ENCODE measurements at regions not wholly inside any gene's neighbourhood (a gene's known extent, or its start where the extent isn't known, plus 50 kb on each side); places are given as distances from the start of the nearest gene placed in this dataset.

- ATAC-seq = no peak
- intact Hi-C loops (cut with DNase I) = no loop called here
Measured at GRCh38 chr18:25563346-25563745, 211.4 kb upstream of the ZNF521 start.

GRCh38 chr18:25561918-25562317 is 210.0 kb upstream of the ZNF521 start:
- intact Hi-C loops (cut with DNase I) = no loop called here
- no peak overlapping the region for H3K27ac ChIP-seq
- no peak overlapping the region for H3K4me3 ChIP-seq
- no peak for ATAC-seq
- TF ChIP-seq CTCF (IDR thresholded peaks at IDR 0.05) = peak; percentile 25
- no peaks in the 10 kb centered on the region for H3K36me3 ChIP-seq
- no peaks in the 10 kb centered on the region for H3K9me3 ChIP-seq
- DNase-seq = no peak
- H3K4me1 ChIP-seq = no peaks in the 10 kb centered on the region
- H3K27me3 ChIP-seq = no peaks in the 10 kb centered on the region

More at GRCh38 chr18:25563346-25563745, 211.4 kb upstream of the ZNF521 start:
- no peak for TF ChIP-seq CTCF (IDR thresholded peaks at IDR 0.05)
- Histone ChIP-seq H3K4me3 (no peak overlapping the region), H3K36me3 (no peaks in the 10 kb centered on the region), H3K27ac (no peak overlapping the region), H3K9me3 (no peaks in the 10 kb centered on the region), H3K27me3 (no peaks in the 10 kb centered on the region), H3K4me1 (no peaks in the 10 kb centered on the region)
- DNase-seq = no peak

DNA sequence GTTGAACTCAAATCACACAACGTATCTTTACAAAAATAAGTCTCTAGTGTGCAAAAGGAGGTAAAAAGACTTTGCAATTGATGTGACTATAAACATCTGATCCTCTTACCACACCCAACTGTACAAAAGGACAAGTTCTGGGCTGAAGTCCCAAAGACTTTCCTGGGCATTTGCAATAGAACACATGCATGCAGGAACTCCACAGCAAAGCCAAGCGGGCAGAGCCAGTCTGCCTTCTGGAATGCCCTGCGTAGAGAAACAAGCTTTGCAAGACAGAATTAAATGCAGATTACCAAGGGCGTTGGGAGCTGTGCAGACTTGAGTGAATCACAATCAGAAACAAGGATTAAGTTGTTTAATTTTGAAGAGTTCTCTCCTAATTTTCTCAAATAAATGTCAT is 208.4 kb upstream of the ZNF521 start:
- ATAC-seq = no peak
- H3K27ac ChIP-seq = no peak overlapping the region
- H3K4me3 ChIP-seq = no peak overlapping the region
- no peaks in the 10 kb centered on the region for H3K4me1 ChIP-seq
- no peak for DNase-seq
- no peak for TF ChIP-seq CTCF (IDR thresholded peaks at IDR 0.05)
- no peaks in the 10 kb centered on the region for H3K27me3 ChIP-seq
- H3K36me3 ChIP-seq = no peaks in the 10 kb centered on the region
- intact Hi-C loops (cut with DNase I) = no loop called here
- H3K9me3 ChIP-seq = no peaks in the 10 kb centered on the region

- peak; percentile 71 for ATAC-seq
- Histone ChIP-seq H3K9me3 (no peaks in the 10 kb centered on the region), H3K27me3 (no peaks in the 10 kb centered on the region), H3K4me3 (no peak overlapping the region), H3K4me1 (no peaks in the 10 kb centered on the region), H3K27ac (no peak overlapping the region), H3K36me3 (no peaks in the 10 kb centered on the region)
- DNase-seq = no peak
- no peak for TF ChIP-seq CTCF (IDR thresholded peaks at IDR 0.05)
- intact Hi-C loops (cut with DNase I) = no loop called here
Measured at GRCh38 chr18:25557011-25557410, 205.0 kb upstream of the ZNF521 start.

- ATAC-seq (no peak), DNase-seq (no peak)
- no peak for TF ChIP-seq CTCF (IDR thresholded peaks at IDR 0.05)
- Histone ChIP-seq H3K27ac (no peak overlapping the region), H3K4me1 (no peaks in the 10 kb centered on the region), H3K4me3 (no peak overlapping the region), H3K27me3 (no peaks in the 10 kb centered on the region), H3K36me3 (no peaks in the 10 kb centered on the region), H3K9me3 (no peaks in the 10 kb centered on the region)
- intact Hi-C loops (cut with DNase I) = no loop called here
Measured at GRCh38 chr18:25553631-25554263, 201.8 kb upstream of the ZNF521 start.

All from upper lobe of right lung (tissue), 1 donor.